HG03521 (cell line): ENCODE measurements at regions not wholly inside any gene's neighbourhood (a gene's known extent, or its start where the extent isn't known, plus 50 kb on each side); places are given as distances from the start of the nearest gene placed in this dataset.
"Not testable (repeated sequence)": the region's sequence is repeated elsewhere in the genome, so short reads cannot be mapped to it uniquely, and the experiment has no call there.

ENCODE experiments used
- ATAC-seq: cut with Tn5 transposase; IDR thresholded peaks from one replicate; pipeline ENCODE4 v1.9.1; 2021; ENCODE audit warnings: mild to moderate bottlenecking, moderate library complexity; ENCODE audit not compliant: unreplicated experiment

DNA sequence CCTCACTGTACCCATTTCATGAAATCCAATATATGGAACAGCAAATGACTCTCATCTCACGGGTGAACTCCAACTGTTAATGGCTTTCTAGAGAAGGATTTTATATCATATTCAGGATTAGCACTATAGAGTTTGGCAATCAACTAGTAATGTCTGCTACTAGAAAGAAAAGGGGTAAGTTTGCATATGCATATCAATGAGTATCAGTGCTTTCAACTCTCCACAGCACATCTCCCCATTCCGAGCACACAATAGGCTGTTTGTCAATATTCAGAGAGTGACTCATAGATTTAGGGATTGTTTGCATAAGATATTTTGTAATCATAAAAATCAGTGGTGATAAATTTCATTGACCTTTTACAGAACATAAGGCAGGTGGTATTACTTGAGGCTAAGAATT is 163.2 kb upstream of the LMCD1 start:
- no peak for ATAC-seq

DNA sequence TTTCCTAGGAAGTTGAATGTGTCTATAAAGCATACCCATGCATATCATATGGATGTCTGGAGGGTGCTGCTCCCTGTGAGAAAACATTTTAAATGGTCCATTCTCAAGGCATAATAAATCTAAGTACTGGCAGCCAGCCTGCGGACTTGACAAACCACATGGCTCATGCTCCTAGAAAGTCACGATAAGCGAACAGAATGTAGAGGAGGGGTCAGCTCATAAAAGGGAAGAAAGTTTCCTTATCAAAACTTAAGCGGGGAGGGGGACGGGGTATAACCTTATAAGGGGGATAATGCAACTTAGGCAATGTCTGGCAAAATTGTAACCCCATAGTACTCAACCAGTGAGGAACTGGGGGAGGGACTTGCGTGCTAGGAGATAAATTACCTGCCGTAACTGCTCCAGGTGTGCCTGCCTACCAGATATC is 159.8 kb upstream of the LMCD1 start:
- ATAC-seq: no peak

DNA sequence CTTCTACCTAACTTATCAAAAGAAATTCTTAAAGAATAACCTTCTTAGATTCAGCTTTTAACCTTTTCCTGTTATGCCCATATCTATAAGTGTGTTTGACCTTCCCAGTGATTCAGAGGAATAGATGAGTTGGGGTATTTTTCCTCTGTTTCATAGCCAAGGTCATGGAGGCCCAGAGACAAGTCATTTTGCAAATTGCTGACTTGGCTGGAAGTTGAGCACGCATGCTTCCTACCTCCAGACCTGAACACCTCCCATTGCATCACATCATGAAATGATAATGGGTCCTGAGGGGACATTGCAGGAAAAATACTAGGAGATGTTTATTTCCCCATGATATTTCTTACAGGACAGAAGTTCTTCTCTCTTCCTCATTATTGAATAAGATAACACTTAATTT is 158.6 kb upstream of the LMCD1 start:
- no peak for ATAC-seq

DNA sequence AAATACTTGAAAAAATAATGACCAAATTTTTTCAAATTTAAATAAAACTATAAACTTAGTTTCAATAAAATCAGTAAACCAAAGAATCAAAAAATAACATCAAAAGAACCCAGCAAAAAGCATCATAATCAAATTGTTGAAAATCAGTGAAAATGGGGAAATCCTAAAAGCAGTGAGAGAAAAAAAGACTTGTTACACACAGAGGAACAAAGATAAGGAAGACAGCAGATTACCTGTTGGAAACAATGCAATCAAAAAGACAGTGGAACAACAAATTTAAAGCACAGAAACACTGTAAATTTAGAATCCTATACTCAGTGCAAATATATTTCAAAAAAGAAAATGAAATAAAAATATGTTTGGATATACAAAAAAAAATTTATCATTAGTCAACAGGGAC is 156.2 kb upstream of the LMCD1 start:
- no peak for ATAC-seq

DNA sequence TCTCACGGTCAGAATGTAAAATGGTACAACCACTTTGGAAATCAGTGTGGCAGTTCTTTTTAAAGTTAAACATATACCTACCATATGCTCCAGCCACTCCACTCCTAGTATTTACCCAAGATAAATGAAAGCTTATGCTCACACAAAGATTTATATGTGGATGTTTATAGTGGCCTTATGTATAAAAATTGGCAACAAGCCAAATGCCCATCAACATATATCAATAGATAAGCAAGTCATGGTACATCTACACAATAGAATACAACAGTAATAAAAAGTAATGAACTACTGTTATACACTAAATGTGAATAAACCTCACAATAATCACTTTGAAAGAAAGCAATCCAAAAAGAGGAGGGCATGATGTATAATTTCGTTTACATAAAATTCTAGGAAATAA is 153.5 kb upstream of the LMCD1 start:
- ATAC-seq: no peak

DNA sequence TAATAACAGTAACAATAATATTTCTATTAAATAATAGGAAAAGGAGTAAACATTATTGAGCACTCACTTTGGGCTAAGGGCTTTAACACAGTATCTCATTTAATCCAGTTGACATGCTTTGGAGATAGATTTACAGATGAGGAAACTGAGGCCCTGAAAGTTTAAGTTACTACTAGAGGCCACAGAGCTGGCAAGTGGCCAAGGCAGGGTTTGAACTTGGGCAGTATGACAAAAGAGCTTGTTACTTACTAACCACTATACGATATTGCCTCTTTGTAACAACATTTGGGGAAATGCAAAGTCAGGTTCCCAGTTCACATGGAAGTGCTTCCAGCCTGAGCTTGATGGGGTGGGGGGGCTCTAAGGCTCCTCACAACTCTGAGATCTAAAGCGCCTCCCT is 149.1 kb upstream of the LMCD1 start:
- no peak for ATAC-seq

DNA sequence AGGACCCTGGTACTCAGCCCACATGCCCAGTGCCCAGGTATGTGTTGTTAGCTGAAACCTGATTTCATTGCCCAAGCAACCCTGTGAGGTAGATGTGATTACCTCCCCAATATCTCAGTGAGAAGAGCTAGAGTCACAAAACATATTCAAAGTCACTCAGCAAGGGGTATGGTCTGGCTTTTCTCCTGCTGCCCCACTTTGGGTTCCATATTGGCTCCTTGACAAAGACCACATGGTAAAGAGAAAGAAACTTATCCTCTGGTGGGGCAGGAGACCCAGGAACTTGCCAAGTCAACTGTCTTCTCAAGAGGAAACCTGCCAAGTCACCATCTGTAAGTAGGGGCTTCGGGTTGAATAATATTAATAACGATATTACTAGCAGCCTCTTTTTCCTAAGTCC is 148.3 kb upstream of the LMCD1 start:
- no peak for ATAC-seq

DNA sequence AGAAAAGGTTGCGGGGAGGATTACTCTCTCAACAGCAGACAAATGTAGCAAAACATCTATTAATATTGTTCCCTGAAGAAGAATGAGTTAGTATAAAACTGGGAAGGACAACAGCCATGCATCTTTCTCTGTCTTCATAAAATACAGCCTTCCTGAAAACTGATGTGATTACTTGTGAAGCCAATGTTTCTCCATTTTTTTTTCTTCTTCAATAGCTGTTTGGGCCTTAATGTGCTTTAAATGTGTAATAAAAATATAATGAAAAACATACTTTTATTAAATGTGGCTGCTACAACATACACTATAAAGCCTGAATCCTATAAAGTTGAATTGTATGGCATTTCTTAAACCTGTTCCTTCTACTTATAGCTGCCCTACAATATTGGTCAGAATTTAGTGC is 146.3 kb upstream of the LMCD1 start:
- ATAC-seq: no peak

DNA sequence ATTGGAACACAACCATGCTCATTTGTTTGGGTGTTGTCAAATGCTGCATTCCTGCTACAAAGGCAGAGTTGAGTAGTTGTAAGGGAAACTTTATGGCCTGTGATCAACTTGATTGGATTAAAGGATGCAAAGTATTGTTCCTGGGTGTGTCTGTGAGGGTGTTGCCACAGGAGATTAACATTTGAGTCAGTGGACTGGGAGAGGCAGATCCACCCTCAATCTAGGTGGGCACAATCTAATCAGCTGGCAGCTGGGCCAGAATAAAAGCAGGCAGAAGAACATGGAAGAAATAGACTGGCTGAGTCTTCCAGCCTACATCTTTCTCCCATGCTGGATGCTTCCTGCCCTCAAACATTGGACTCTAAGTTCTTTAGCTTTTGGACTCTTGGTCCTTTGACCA is 145.6 kb upstream of the LMCD1 start:
- ATAC-seq: not testable (repeated sequence)

DNA sequence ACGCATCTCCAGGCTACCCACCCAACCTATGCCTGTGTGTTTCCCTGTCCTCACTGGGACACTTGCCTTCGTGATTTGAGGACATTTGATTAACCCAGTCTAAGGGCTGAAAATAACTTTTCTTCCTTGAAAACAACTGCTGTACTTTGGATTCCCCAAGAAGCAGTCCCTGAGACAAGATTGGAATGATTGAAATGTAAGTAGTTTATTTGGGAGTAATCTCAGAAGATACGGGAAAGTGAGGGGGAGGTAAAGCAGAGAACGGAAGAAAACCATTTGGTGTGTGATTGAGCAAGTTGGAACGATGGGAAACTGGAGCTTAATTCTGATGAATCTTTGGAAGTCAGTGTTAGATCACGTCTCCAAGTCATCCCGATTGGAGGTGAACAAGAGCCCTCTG is 143.8 kb upstream of the LMCD1 start:
- ATAC-seq: no peak

DNA sequence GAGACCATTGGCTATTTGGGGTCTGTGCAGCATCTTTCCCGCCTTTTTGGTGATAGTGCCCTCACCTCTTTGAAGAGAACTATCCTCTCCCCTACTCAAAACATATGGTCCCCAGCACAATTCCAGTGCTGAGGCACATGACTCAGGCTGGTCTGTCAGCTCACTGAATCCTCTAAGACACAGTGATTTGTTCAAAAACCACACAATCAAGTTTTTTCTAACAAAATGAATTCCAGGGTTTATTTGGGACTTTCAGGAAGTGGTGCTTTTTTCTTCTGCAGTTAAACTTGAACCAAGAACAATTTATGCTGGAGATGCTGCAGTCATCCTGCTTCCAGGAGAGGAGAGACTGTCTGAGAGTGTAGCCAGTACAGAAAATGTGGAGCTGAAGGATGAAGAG is 142.5 kb upstream of the LMCD1 start:
- ATAC-seq: no peak

DNA sequence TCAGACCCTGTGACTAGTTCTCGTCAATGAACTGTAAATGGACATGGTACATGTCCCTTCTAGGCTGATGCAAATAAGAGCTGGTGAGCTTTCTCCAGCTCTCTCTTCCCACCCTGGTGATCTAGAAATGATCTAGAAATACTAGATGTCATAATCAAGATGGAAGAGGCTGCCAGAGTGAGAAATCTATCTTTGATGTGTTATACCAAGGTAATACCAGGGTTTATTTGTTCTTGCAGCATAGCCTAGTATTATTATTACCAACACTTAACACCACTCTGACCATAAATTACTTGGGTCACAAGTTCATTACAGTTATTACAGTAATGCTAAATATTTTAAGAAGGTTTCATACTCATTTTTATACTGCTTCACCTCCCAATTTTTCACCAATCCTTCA is 138.4 kb upstream of the LMCD1 start:
- ATAC-seq: no peak

DNA sequence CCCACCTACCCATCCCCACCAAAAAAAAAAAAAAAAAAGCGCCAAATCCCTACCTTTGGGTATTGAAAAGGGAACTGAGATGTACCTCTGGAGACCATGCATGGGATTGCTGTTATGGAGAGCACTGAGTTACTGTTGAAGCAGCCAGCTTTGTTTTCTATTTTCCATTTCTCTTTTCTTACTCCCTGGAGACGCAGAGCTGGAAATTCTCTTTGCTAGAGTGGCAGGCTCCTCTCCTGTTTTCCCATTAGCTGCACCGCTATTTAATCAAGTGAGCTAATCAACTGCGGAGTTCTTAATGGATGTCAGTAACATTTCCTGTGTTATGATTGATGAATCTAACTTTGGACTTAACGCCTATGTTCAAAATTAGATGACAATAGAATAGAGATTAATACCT is 136.1 kb upstream of the LMCD1 start:
- no peak for ATAC-seq

DNA sequence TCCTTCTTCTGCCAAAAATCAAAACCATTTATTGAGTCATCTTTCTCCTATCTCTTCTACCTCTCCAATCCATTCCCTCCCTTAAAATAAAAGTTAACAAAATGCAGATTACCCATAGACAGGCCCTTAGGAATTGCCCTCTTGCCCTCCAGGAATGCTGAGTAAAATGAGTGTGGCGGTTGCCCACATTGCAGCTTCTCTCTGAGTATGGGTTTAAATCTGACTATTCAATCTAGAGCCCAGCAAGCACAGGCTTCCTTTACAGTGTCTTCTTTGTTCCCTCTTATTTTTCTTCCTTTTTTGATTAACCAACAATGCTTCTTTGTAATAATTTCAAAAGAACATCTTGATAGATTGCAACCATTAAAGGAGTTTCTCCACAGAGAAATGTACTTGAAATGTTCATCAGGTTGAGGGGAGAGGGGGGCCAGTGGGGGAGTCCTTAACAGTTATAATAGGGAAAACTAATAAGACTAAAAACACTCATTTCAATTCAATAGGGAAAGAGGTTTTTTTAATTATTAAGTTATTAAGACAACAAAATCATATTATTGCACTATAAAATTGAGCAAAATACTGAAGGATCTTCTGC is 135.3 kb upstream of the LMCD1 start:
- no peak for ATAC-seq

DNA sequence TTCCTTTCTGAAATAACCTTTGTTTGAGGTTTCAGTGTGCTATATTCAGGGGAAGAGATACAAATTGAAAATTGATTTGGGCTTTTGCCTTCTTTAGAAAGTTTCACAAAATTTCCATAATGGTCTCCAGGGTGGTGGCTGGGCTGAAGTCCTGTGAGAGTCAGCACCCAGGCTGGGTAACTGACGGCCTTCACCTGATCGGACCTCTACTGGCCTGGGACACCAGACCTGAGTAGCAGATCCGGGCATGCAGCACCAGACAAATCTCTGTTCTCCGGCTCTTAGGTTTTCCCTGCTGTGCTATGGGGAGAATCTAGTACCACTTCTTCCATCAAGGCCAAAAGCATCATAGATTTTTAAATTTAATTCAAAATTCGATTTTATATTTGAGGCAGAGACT is 133.0 kb upstream of the LMCD1 start:
- no peak for ATAC-seq

DNA sequence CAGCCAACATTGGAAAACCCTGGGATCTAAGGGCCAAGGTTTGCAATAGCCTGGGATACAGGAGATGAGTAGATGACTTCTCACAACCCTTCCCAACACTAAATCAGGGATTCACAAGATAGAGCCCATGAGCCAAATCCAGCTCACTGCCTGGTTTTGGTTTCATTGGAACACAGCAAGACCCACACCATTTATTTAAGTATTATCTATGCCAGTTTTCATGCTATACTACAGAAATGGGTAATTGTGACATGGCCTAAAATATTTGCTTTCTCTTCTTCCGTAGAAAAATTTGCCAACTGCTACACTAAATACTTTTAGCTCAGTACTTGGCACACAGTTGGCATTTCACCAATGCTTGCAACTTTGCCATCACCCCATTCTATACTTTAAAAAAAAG is 132.0 kb upstream of the LMCD1 start:
- ATAC-seq: no peak

DNA sequence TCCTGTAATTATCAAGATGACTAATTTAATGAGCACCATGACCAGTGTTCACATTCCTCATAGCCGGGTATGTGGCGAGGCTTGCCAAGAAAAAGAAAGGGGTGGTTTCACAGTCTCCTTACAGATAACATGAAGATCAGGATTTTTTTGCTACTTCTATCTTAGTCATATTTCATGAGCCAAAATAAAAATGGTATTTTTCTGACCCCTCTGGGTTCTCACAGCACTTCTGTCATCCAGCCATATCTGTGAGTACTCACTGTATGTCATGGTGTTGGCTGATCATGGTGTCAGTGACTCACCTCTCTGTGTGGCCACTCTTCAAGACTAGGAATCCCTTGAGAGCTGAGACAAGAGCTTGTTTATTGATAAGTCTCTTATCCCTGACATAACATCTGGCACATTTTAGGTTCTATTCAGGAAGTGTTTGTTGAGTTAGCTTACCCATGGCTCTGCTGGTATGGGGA is 130.5 kb upstream of the LMCD1 start:
- ATAC-seq: no peak

DNA sequence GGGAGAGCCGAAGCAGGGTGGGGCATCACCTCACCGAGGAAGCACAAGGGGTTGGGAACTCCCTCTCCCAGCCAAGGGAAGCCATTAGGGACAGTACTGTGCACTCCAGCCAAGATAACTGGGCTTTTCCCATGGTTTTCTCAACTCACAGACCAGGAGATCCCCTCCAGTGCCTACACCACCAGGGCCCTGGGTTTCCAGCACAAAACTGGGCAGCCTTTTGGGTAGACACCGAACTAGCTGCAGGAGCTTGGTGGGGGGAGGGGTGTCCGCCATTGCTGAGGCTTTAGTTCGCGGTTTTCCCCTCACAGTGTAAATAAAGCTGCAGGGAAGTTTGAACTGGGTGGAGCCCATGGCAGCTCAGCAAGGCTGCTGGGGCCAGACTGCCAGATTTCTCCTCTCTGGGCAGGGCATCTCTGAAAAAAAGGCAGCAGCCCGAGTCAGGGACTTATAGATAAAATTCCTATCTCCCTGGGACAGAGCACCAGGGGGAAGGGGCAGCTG is 129.6 kb upstream of the LMCD1 start:
- no peak for ATAC-seq

DNA sequence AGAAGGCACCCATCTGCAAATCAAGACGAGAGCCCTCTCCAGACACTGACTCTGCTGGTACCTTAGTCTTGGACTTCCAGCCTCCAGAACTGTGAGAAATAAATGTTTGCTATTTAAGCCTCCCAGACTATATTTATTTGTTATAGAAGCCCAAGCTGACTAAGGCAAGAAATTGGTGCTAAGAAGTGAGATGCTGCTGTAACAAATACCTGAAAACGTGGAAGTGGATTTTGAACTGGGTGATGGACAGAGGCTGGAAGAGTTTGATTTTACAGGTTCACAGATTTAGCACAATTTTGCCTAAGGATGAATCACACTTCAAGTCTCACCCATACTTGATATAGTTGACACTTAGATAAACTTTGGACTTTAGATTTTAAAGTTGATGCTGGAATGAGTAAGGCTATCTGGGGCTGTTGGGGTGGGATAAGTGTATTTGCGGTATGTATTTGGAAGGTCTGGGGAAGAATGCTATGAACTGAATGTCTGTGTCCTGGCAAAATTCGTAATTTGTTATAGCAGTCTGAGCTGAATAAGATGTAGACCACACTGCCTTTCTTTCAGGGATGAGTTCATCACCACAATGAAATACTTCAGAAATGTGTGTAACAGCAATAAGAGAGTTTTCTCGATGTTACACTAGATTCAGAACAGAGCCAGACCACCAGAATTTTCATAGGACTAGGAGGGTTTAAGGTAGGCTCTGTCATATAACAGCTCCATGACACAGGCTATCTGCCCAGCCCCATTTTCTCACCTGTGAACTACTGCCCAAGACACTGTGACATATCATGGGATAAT is 120.5 kb upstream of the LMCD1 start:
- ATAC-seq: no peak

DNA sequence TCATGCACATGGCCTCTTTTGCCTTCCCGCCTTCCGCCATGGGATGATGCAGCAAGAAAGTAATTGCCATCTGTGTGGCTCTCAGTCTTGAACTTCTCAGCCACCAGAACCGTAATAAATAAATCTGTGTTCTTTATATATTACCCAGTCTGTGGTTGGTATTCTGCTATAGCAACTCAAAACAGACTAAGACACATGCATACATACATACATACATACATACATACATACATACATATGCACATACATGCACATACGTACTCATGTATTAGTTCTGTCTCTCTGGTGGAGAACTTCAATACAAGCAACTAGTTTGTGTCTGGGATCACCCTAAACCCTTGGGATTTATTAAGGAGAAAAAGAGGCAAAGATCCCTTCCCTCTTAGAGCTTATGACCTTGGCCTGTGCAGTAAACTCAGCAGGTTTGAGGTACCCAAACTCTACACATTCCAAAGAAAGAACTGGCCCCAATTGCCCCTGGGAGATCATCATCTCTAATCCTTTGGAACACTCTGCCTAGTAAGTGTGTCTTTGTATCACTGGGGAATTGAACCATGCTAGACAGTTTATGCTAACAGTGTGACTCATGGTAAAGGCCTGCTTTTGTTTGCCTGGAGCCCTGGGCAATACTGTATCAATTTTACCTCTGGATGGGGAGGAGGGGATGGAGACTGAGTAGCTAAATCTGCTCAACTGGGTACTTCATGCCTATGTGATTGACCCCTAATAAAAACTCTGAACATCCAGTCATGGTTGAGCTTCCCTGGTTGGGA is 115.6 kb upstream of the LMCD1 start:
- no peak for ATAC-seq

DNA sequence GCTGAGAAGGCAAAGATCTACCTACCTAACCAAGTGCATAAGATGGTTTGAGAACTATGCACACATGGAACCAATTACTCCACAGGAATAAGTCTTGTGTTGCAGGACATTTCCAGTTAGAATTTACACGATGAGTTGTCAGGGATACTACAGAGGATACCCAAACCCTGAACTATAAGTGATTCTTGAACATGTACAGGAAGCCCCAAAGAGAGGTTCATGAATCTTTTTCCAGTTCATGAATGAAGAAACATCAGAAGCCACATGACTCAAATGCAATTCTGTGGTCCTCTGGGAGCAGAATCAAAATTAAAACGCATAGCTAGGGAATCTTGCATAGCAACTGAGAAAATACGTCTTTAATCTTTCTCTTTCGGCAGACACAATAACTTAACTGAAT is 114.1 kb upstream of the LMCD1 start:
- ATAC-seq: no peak

DNA sequence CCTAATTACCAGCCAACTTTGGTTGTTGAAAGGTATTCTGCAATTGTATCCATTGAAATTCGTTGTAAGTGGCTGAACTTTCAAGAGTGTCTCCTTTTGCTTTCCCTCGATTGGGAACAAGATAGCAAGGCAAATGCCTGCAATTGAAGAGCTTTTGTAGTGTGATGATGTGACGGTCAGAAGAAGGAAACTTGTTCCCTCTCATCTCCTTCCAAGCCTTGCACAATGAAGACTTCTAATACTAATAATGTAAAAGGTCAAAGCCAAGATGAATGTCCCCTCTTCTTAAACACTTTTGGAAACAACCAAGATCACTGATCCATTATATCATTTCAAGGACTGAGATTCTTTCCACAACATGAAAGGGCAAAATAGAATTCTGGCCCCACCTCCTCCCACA is 101.9 kb upstream of the LMCD1 start:
- ATAC-seq: no peak
